Testis (tissue), 2 donors: ENCODE measurements at regions not wholly inside any gene's neighbourhood (a gene's known extent, or its start where the extent isn't known, plus 50 kb on each side); places are given as distances from the start of the nearest gene placed in this dataset.

Experiments
- POLR2A ChIP-seq: fragments of 450-650 bp; IDR thresholded peaks from one replicate; pipeline ENCODE4 v1.6.1; 2017; ENCODE audit warnings: antibody characterized with exemption, mild to moderate bottlenecking, moderate library complexity
- TF ChIP-seq, protein P1 (sequence below), 3 experiments: fragments of 450-650 bp in 2 of 3; fragments of 200-600 bp in 1 of 3; sonication (generic) in 1 of 3; IDR thresholded peaks; one replicate each; pipeline ENCODE4 v1.5.1; 2016 to 2019; ENCODE audit warnings: antibody characterized with exemption in 3 of 3, mild to moderate bottlenecking in 2 of 3, moderate library complexity in 1 of 3

GRCh38 chr2:37529830-37530415 lies 141.5 kb downstream of the CDC42EP3 start:
- TF ChIP-seq, protein P1, sequence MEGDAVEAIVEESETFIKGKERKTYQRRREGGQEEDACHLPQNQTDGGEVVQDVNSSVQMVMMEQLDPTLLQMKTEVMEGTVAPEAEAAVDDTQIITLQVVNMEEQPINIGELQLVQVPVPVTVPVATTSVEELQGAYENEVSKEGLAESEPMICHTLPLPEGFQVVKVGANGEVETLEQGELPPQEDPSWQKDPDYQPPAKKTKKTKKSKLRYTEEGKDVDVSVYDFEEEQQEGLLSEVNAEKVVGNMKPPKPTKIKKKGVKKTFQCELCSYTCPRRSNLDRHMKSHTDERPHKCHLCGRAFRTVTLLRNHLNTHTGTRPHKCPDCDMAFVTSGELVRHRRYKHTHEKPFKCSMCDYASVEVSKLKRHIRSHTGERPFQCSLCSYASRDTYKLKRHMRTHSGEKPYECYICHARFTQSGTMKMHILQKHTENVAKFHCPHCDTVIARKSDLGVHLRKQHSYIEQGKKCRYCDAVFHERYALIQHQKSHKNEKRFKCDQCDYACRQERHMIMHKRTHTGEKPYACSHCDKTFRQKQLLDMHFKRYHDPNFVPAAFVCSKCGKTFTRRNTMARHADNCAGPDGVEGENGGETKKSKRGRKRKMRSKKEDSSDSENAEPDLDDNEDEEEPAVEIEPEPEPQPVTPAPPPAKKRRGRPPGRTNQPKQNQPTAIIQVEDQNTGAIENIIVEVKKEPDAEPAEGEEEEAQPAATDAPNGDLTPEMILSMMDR (IDR thresholded peaks at IDR 0.05), result no peak
- no peak for TF ChIP-seq POLR2A
